Head of caudate nucleus (tissue), 42 donors: ENCODE measurements at regions not wholly inside any gene's neighbourhood (a gene's known extent, or its start where the extent isn't known, plus 50 kb on each side); places are given as distances from the start of the nearest gene placed in this dataset.

Experiments
- DNase-seq, 42 donors: peaks; one replicate each; pipeline versions ENCODE4 v3.0.0 to v3.0.0-alpha.2; 2020 to 2021; ENCODE audit warnings: mixed read lengths in 7 of 42
- intact Hi-C: fragments of 100-400 bp; cut with DNase I; formaldehyde crosslinking; loops from one replicate; pipeline ENCODE4 v1.15.0; 2022

GRCh38 chrX:35726176-35726575 is 72.0 kb upstream of the MAGEB16 start:
- intact Hi-C loops: no loop called here
- no peak for DNase-seq

DNA sequence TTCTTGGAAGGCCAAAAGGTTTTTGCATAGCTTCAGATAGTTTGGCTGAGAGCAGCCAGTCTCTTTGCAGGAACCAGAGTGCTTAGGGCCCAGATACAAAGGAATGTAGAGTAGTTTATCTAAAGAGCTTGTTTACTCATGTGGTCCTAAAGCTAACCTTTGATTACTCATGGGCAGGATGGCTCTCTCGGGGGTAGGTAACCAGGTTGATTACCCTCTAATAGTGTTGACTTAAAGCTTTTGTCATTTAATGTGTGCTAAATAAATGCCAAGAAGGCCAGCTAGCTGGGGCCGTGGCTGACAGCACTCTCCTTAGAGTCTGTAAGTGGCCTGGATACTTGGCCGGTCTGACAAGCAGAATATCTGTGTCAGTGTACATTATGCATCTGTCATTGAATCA is 69.7 kb upstream of the MAGEB16 start:
- intact Hi-C loops: no loop called here
- no peak for DNase-seq

DNA sequence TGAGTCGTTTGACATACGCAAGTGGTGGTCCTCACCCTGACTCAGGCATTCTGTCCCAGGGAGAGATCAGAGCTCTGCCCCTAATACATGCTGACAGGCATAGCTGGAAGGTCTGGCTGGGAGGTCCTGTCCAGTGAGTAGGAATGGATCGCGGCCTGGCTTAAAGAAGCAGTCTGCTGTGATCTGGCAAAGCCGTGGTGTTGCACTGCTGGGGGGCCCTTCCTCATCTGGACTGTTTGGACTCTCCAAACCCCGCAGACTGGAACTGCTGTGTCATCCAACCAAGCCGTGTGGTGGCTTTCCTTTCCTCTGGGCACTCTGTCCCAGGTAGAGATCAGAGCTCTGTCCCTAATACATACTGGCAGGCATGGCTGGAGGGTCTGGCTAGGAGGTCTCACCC is 64.3 kb upstream of the MAGEB16 start:
- intact Hi-C loops: no loop called here
- no peak for DNase-seq

- intact Hi-C loops: no loop called here
- no peak for DNase-seq
Observed at GRCh38 chrX:35741142-35741541, 57.0 kb upstream of the MAGEB16 start.

- intact Hi-C loops: no loop called here
- DNase-seq: no peak
Observed at GRCh38 chrX:35743331-35743730, 54.8 kb upstream of the MAGEB16 start.
